ENCODE measurements at regions not wholly inside any gene's neighbourhood (a gene's known extent, or its start where the extent isn't known, plus 50 kb on each side); places are given as distances from the start of the nearest gene placed in this dataset.

DNA sequence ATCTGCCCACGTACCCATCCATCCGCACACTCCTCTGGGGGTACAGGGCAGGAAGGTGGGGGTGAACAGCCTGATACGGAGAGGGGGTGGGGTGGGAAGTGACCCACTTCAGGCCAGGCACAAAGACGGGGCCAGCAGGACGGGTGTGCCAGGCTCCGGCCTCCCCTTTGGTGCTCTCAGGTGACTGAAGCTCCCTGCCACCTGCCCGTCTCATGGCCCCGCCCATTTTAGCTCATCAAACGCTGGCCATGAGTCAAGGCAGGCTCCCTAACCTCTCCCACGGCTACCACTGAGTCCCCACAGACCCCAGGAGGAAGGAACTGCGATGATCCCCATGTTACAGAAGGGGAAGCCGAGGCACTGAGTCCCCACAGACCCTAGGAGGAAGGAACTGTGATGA is 109.6 kb downstream of the CRYAA start:
- TF ChIP-seq, protein P1, sequence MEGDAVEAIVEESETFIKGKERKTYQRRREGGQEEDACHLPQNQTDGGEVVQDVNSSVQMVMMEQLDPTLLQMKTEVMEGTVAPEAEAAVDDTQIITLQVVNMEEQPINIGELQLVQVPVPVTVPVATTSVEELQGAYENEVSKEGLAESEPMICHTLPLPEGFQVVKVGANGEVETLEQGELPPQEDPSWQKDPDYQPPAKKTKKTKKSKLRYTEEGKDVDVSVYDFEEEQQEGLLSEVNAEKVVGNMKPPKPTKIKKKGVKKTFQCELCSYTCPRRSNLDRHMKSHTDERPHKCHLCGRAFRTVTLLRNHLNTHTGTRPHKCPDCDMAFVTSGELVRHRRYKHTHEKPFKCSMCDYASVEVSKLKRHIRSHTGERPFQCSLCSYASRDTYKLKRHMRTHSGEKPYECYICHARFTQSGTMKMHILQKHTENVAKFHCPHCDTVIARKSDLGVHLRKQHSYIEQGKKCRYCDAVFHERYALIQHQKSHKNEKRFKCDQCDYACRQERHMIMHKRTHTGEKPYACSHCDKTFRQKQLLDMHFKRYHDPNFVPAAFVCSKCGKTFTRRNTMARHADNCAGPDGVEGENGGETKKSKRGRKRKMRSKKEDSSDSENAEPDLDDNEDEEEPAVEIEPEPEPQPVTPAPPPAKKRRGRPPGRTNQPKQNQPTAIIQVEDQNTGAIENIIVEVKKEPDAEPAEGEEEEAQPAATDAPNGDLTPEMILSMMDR (IDR thresholded peaks at IDR 0.05) = no peak
- no peak for TF ChIP-seq POLR2A (IDR thresholded peaks at IDR 0.05)
